22Rv1 (cell line): ENCODE measurements at regions not wholly inside any gene's neighbourhood (a gene's known extent, or its start where the extent isn't known, plus 50 kb on each side); places are given as distances from the start of the nearest gene placed in this dataset.

Experiments used
- H3K27ac ChIP-seq: fragments of 450-650 bp; 2 replicates; pipeline ENCODE4 v1.5.1; 2017
- CTCF ChIP-seq: fragments of 450-650 bp; IDR thresholded peaks from 2 replicates; pipeline ENCODE4 v1.5.1; 2017; ENCODE audit warnings: mild to moderate bottlenecking
- ZFX ChIP-seq: fragments of 450-650 bp; IDR thresholded peaks from 2 replicates; pipeline ENCODE4 v1.6.1; 2017; ENCODE audit warnings: antibody characterized with exemption, borderline replicate concordance

DNA sequence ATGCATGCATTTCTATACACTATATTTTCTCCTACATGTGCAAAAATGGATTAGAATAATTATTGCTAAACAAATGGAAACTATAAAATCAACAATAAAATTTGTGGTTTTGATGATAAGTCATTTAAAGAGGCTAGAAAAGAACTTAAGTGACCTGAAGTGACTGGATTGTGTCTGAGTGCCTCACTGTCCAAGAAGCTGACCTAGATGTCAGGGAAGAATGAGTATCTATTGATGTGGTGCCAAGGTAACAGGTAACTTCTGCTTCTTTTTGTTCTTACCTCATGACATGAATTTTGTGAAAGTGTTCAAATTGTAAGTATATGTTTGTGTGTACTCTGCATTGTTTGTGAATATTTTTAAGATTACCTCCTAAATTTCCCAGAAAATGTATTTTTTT lies 1623.9 kb upstream of the ACVR2A start:
- TF ChIP-seq CTCF (no peak), ZFX (no peak)
- H3K27ac ChIP-seq: no peak overlapping the region

DNA sequence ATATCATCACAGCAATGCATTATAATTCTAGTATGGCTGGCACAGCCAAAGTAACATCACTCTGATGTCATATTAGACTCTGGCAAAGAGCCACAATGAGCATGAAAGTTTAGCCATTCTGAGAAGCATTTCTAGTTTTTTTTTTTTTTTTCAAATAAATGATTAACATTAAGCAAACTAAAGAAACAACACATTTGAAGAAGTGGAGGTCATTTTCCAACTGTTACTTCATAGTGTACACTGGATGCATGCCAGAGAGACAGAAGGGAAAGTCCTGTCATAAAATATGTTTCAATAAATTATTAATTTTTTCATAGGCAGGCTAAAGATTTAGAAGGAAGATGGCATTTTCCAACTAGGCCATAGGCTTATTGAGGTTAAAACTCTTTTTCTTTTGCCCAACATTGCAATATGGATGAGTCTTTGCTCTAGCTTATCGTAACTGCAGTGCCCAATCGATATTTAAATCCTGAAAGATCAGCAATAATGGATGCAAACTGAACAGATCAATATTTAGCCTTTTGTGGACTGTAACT lies 1630.4 kb upstream of the ACVR2A start:
- H3K27ac ChIP-seq: no peak overlapping the region
- no peak for TF ChIP-seq ZFX
- TF ChIP-seq CTCF: no peak

GRCh38 chr2:146213674-146214073 lies 1631.2 kb upstream of the ACVR2A start:
- TF ChIP-seq ZFX (no peak), CTCF (no peak)
- no peak overlapping the region for H3K27ac ChIP-seq

DNA sequence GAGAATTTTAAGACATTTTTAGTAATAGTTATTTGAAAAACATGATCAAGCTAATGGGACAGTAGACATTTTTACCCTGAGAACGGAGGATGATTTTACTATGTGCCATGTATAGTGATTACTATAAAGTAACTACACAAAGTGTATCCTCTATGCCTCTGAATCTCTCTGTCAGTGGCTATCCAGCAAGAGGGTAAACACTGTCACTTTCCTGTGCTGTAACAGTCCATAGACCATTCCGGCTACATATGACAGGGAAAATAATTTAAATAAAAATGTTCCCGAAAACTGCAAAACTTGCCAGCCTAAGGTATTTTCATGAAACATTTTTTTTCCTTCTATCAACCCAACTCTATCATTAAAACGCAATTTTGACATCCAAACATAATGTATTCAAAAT lies 1632.2 kb upstream of the ACVR2A start:
- no peak overlapping the region for H3K27ac ChIP-seq
- TF ChIP-seq CTCF (no peak), ZFX (no peak)

DNA sequence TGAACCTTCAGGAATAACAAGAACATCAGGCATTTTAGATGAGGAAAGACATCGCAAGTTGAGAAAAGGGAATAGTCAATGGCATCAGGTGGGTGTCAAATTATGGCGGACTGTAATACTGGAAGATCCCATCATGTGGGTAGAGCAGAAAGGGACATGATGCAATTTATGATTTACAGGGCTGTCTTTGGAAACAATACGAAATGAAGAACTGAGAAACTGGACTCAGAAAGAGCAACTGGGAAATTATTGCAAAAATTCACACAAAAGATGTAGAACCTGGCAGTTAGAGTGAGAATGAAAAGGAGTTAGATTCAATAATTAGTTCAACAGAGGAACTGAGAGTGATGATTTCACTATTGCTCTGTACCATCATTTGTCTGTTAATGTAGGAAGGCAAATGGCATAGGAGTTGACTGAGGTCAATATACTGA lies 1635.0 kb upstream of the ACVR2A start:
- TF ChIP-seq CTCF (no peak), ZFX (no peak)
- H3K27ac ChIP-seq: no peak overlapping the region

DNA sequence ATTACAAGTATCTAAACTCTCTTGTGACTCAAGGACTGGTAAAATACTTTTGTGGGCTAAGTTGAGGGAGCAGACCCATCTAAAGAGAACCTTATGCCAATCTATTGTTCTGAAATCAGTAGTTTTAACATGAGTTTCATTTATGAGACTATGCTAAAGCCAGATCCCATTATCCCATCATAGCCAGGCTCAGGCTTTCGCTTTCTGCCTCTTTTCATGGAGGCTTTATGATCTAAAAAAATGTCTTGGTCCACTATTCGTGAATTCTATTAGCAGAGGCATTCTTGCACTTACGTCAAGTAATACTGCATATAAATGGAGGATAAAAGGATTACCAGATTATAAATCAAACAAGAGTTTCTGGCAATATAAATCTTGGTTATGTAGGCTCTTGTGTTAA lies 1636.9 kb upstream of the ACVR2A start:
- no peak overlapping the region for H3K27ac ChIP-seq

GRCh38 chr2:146207417-146207816 lies 1637.4 kb upstream of the ACVR2A start:
- no peak overlapping the region for H3K27ac ChIP-seq
- no peak for TF ChIP-seq CTCF
- TF ChIP-seq ZFX: no peak

More for the DNA sequence above, 1636.9 kb upstream of the ACVR2A start:
- TF ChIP-seq CTCF (no peak), ZFX (no peak)
